GM23338 (cell line): ENCODE measurements at regions not wholly inside any gene's neighbourhood (a gene's known extent, or its start where the extent isn't known, plus 50 kb on each side); places are given as distances from the start of the nearest gene placed in this dataset.

Source experiments
- CREB1 ChIP-seq: fragments of 250-450 bp; sonication (Bioruptor Pico); IDR thresholded peaks from 2 replicates; pipeline ENCODE4 v1.5.0; 2020; ENCODE audit warnings: low read depth, mild to moderate bottlenecking, moderate library complexity
- CTCF ChIP-seq, 2 experiments: fragments of 200-600 bp in 1 of 2; sonication (generic) in 1 of 2; conservative IDR thresholded peaks; 2 replicates each; pipeline versions ENCODE4 v1.5.1 to v1.6.1; 2016 to 2017; ENCODE audit warnings: antibody characterized with exemption in 2 of 2, low read depth in 2 of 2, mild to moderate bottlenecking in 2 of 2, moderate library complexity in 1 of 2
- ETS1 ChIP-seq: IDR thresholded peaks from 2 replicates; pipeline ENCODE4 v1.6.1; 2016; ENCODE audit warnings: antibody characterized with exemption
- EZH2 ChIP-seq: fragments of 200-600 bp; sonication (generic); IDR thresholded peaks from one replicate; pipeline ENCODE4 v1.8.0; 2017; ENCODE audit warnings: antibody characterized with exemption, mild to moderate bottlenecking, low read depth; ENCODE audit not compliant: unreplicated experiment
- EZH2phosphoT487 ChIP-seq: fragments of 200-600 bp; sonication (generic); IDR thresholded peaks from one replicate; pipeline ENCODE4 v1.8.1; 2018; ENCODE audit warnings: antibody characterized with exemption; ENCODE audit not compliant: unreplicated experiment
- JUNB ChIP-seq: IDR thresholded peaks from one replicate; pipeline ENCODE4 v1.6.1; 2016; ENCODE audit warnings: antibody characterized with exemption; ENCODE audit not compliant: unreplicated experiment
- NANOG ChIP-seq: IDR thresholded peaks from 2 replicates; pipeline ENCODE4 v1.6.1; 2016; ENCODE audit warnings: antibody characterized with exemption, borderline replicate concordance
- POLR2AphosphoS5 ChIP-seq: IDR thresholded peaks from 2 replicates; pipeline ENCODE4 v1.6.1; 2016; ENCODE audit warnings: antibody characterized with exemption, low read depth
- REST ChIP-seq: IDR thresholded peaks from one replicate; pipeline ENCODE4 v1.6.1; 2018; ENCODE audit warnings: antibody characterized with exemption; ENCODE audit not compliant: unreplicated experiment
- ZNF331 ChIP-seq: fragments of 250-450 bp; sonication (Bioruptor Pico); IDR thresholded peaks from 2 replicates; pipeline ENCODE4 v1.5.0; 2020; ENCODE audit warnings: low read depth, mild to moderate bottlenecking, moderate library complexity
- ZNF462 ChIP-seq: fragments of 250-450 bp; sonication (Bioruptor Pico); IDR thresholded peaks from 2 replicates; pipeline ENCODE4 v1.5.0; 2020; ENCODE audit warnings: mild to moderate bottlenecking, moderate library complexity

- TF ChIP-seq CTCF (conservative IDR thresholded peaks at IDR 0.05; ENCODE audit: low read depth in 2 of 2) (no peak), EZH2 (no peak), EZH2phosphoT487 (no peak), POLR2AphosphoS5 (no peak), REST (no peak), CREB1 (CRISPR knock-in tag) (no peak), NANOG (no peak), ETS1 (no peak), JUNB (no peak), ZNF462 (CRISPR knock-in tag) (no peak), ZNF331 (no peak)
Measured at GRCh38 chr12:89909753-89910152, 201.1 kb upstream of the ATP2B1 start.
